ENCODE measurements at regions not wholly inside any gene's neighbourhood (a gene's known extent, or its start where the extent isn't known, plus 50 kb on each side); places are given as distances from the start of the nearest gene placed in this dataset.
A peak's percentile ranks its signal among the peaks of the same experiment; 100 is the strongest.

- no peak for TF ChIP-seq CTCF (IDR thresholded peaks at IDR 0.05)
Observed at GRCh38 chr13:73940098-73940497, 194.1 kb downstream of the KLF12 start.

GRCh38 chr13:73939603-73940002, 194.6 kb downstream of the KLF12 start:
- Histone ChIP-seq H3K4me2 (replicated peaks; ENCODE audit: extremely low read depth, low read length, poor library complexity, severe bottlenecking) (no peak overlapping the region), H4K20me1 (ENCODE audit: insufficient read depth, low read length) (no peaks in the 10 kb centered on the region), H3K27ac (ENCODE audit: low read depth in 1 of 2, low read length in 2 of 2) (no peak overlapping the region), H3K27me3 (ENCODE audit: control insufficient read depth in 2 of 2, insufficient read depth in 2 of 2, low read length in 2 of 2) (no peaks in the 10 kb centered on the region), H3K4me3 (replicated peaks in 1 of 3; ENCODE audit: low read depth in 2 of 3, low read length in 3 of 3) (no peak overlapping the region), H3K79me2 (ENCODE audit: insufficient read depth, low read length) (no peaks in the 10 kb centered on the region), H3K9ac (ENCODE audit: insufficient read depth, low read length, poor library complexity, severe bottlenecking) (no peak overlapping the region), H2AFZ (ENCODE audit: insufficient read depth, low read depth, low read length, poor library complexity, severe bottlenecking) (no peak overlapping the region), H3K9me3 (replicated peaks in 1 of 2; ENCODE audit: control insufficient read depth in 1 of 2, insufficient read depth in 1 of 2, low read length in 2 of 2) (no peaks in the 10 kb centered on the region), H3K36me3 (replicated peaks in 1 of 2; ENCODE audit: control insufficient read depth in 1 of 2, insufficient read depth in 2 of 2, low read length in 2 of 2) (no peaks in the 10 kb centered on the region), H3K4me1 (ENCODE audit: control insufficient read depth in 1 of 2, insufficient read depth in 2 of 2, low read length in 2 of 2) (no peaks in the 10 kb centered on the region)
- no peaks in the 10 kb centered on the region for H3K4me1 Mint-ChIP-seq
- H3K4me3 Mint-ChIP-seq: no peak overlapping the region
- no CpG with 5 or more reads among the region's 1 CpG for WGBS (ENCODE audit: insufficient coverage)
- intact Hi-C loops (cut with micrococcal nuclease): no loop called here
- no peaks in the 10 kb centered on the region for H3K36me3 Mint-ChIP-seq
- H3K27me3 Mint-ChIP-seq (ENCODE audit: low read depth in 3 of 3): peaks cover 0 to 1% (median 0%) of the 10 kb centered on the region in 3 donors
- no peak overlapping the region for H3K27ac Mint-ChIP-seq
- peaks cover 0 to 7% (median 0%) of the 10 kb centered on the region in 7 donors for H3K9me3 Mint-ChIP-seq
- no peak for TF ChIP-seq CTCF (IDR thresholded peaks at IDR 0.05)
- DNase-seq: no peak

More at GRCh38 chr13:73940098-73940497, 194.1 kb downstream of the KLF12 start:
- H3K4me3 ChIP-seq (replicated peaks in 1 of 3; ENCODE audit: low read depth in 2 of 3, low read length in 3 of 3): no peak overlapping the region
- H3K79me2 ChIP-seq (ENCODE audit: insufficient read depth, low read length): no peaks in the 10 kb centered on the region
- H3K27ac ChIP-seq (ENCODE audit: low read depth in 1 of 2, low read length in 2 of 2): no peak overlapping the region
- H2AFZ ChIP-seq (ENCODE audit: insufficient read depth, low read depth, low read length, poor library complexity, severe bottlenecking): no peak overlapping the region
- peaks cover 0 to 1% (median 0%) of the 10 kb centered on the region in 3 donors for H3K27me3 Mint-ChIP-seq (ENCODE audit: low read depth in 3 of 3)
- 100% methylated on average over 3 of the region's 7 CpGs for WGBS (ENCODE audit: insufficient coverage)
- H3K4me1 Mint-ChIP-seq: no peaks in the 10 kb centered on the region
- no peaks in the 10 kb centered on the region for H3K27me3 ChIP-seq (ENCODE audit: control insufficient read depth in 2 of 2, insufficient read depth in 2 of 2, low read length in 2 of 2)
- H3K4me3 Mint-ChIP-seq: no peak overlapping the region
- no peak overlapping the region for H3K4me2 ChIP-seq (replicated peaks; ENCODE audit: extremely low read depth, low read length, poor library complexity, severe bottlenecking)
- peaks cover 0 to 7% (median 0%) of the 10 kb centered on the region in 7 donors for H3K9me3 Mint-ChIP-seq
- no peaks in the 10 kb centered on the region for H4K20me1 ChIP-seq (ENCODE audit: insufficient read depth, low read length)
- no peak overlapping the region for H3K9ac ChIP-seq (ENCODE audit: insufficient read depth, low read length, poor library complexity, severe bottlenecking)
- DNase-seq: no peak
- no peaks in the 10 kb centered on the region for H3K36me3 ChIP-seq (replicated peaks in 1 of 2; ENCODE audit: control insufficient read depth in 1 of 2, insufficient read depth in 2 of 2, low read length in 2 of 2)
- no peaks in the 10 kb centered on the region for H3K4me1 ChIP-seq (ENCODE audit: control insufficient read depth in 1 of 2, insufficient read depth in 2 of 2, low read length in 2 of 2)
- no peaks in the 10 kb centered on the region for H3K9me3 ChIP-seq (replicated peaks in 1 of 2; ENCODE audit: control insufficient read depth in 1 of 2, insufficient read depth in 1 of 2, low read length in 2 of 2)
- no peaks in the 10 kb centered on the region for H3K36me3 Mint-ChIP-seq
- intact Hi-C loops (cut with micrococcal nuclease): no loop called here
- peak overlapping the region in 1 of 7 donors; percentile 26 for H3K27ac Mint-ChIP-seq

Data from CD14-positive monocyte (primary cell).